ENCODE measurements at regions not wholly inside any gene's neighbourhood (a gene's known extent, or its start where the extent isn't known, plus 50 kb on each side); places are given as distances from the start of the nearest gene placed in this dataset.

GRCh38 chr5:96090215-96090614 is 128.6 kb upstream of the ELL2 start:
- peak in 1 of 6 donors; percentile 70 for DNase-seq (ENCODE audit: low read depth in 4 of 6, low spot score in 6 of 6)
- H3K36me3 ChIP-seq (ENCODE audit: control insufficient read depth, insufficient read depth, low read length), result no peaks in the 10 kb centered on the region
- no peaks in the 10 kb centered on the region for H3K9me3 ChIP-seq (ENCODE audit: control insufficient read depth, insufficient read depth, low read length)
- H3K27me3 ChIP-seq (ENCODE audit: control insufficient read depth, insufficient read depth, low read length), result no peaks in the 10 kb centered on the region
- WGBS (ENCODE audit: insufficient coverage), result no CpG with 5 or more reads among the region's 1 CpG
- H3K27ac ChIP-seq (ENCODE audit: low read depth, low read length), result no peak overlapping the region
- no peaks in the 10 kb centered on the region for H3K4me1 ChIP-seq (ENCODE audit: control insufficient read depth, insufficient read depth, low read length)
- H3K4me3 ChIP-seq (ENCODE audit: low read depth, low read length), result no peak overlapping the region

GRCh38 chr5:96088706-96089498 is 127.3 kb upstream of the ELL2 start:
- H3K27ac ChIP-seq (ENCODE audit: low read depth, low read length), result no peak overlapping the region
- H3K36me3 ChIP-seq (ENCODE audit: control insufficient read depth, insufficient read depth, low read length), result no peaks in the 10 kb centered on the region
- H3K4me3 ChIP-seq (ENCODE audit: low read depth, low read length), result no peak overlapping the region
- H3K27me3 ChIP-seq (ENCODE audit: control insufficient read depth, insufficient read depth, low read length), result peaks cover 3% of the 10 kb centered on the region
- H3K4me1 ChIP-seq (ENCODE audit: control insufficient read depth, insufficient read depth, low read length), result no peaks in the 10 kb centered on the region
- no CpG with 5 or more reads among the region's 4 CpGs for WGBS (ENCODE audit: insufficient coverage)
- H3K9me3 ChIP-seq (ENCODE audit: control insufficient read depth, insufficient read depth, low read length), result no peaks in the 10 kb centered on the region
- DNase-seq (ENCODE audit: low read depth in 4 of 6, low spot score in 6 of 6), result peak in 2 of 6 donors; percentile 47 to 75

GRCh38 chr5:96087939-96088338 is 126.3 kb upstream of the ELL2 start:
- no peak for DNase-seq (ENCODE audit: low read depth in 4 of 6, low spot score in 6 of 6)
- no peaks in the 10 kb centered on the region for H3K9me3 ChIP-seq (ENCODE audit: control insufficient read depth, insufficient read depth, low read length)
- H3K4me1 ChIP-seq (ENCODE audit: control insufficient read depth, insufficient read depth, low read length), result no peaks in the 10 kb centered on the region
- H3K27ac ChIP-seq (ENCODE audit: low read depth, low read length), result no peak overlapping the region
- H3K36me3 ChIP-seq (ENCODE audit: control insufficient read depth, insufficient read depth, low read length), result no peaks in the 10 kb centered on the region
- no peak overlapping the region for H3K4me3 ChIP-seq (ENCODE audit: low read depth, low read length)
- WGBS (ENCODE audit: insufficient coverage), result 6% methylated on average over 2 of the region's 3 CpGs
- peaks cover 3% of the 10 kb centered on the region for H3K27me3 ChIP-seq (ENCODE audit: control insufficient read depth, insufficient read depth, low read length)

DNA sequence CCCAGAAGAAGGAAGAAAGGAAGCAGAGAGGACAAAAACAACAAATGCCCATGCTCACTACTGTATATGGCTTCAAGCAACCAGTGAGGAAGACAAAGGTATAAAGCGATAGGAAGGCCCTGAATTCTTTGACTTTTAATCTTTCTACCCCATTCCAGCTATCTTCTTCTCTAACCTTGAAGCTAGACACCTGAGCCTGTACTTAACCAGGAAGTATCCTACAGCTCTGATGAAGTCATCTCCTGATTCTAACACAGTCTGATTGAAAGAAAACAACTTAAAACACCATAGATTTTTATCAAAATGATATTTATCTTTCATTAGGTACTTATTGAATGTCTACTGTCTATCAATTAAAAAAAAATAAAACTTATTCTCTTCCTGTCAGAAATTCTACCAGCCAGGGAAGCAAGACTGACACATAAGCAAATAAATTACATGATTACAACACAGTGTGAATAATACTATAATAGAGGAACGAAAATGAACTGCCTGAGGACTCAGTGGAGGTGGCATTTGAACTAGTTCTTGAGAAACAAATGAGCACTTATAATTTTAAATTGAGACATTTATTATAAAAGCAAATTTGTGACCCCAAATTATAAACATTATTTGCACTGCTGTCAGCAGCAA is 123.3 kb upstream of the ELL2 start:
- WGBS (ENCODE audit: insufficient coverage), result no CpG with 5 or more reads among the region's 2 CpGs
- Histone ChIP-seq H3K27me3 (ENCODE audit: control insufficient read depth, insufficient read depth, low read length) (peaks cover 6% of the 10 kb centered on the region), H3K27ac (ENCODE audit: low read depth, low read length) (no peak overlapping the region)

GRCh38 chr5:96083361-96083881 is 121.8 kb upstream of the ELL2 start:
- H3K36me3 ChIP-seq (ENCODE audit: control insufficient read depth, insufficient read depth, low read length), result no peaks in the 10 kb centered on the region
- no peaks in the 10 kb centered on the region for H3K4me1 ChIP-seq (ENCODE audit: control insufficient read depth, insufficient read depth, low read length)
- no peaks in the 10 kb centered on the region for H3K9me3 ChIP-seq (ENCODE audit: control insufficient read depth, insufficient read depth, low read length)
- 49% methylated on average over 2 of the region's 4 CpGs for WGBS (ENCODE audit: insufficient coverage)
- DNase-seq (ENCODE audit: low read depth in 4 of 6, low spot score in 6 of 6), result peak in 2 of 6 donors; percentile 14 to 22
- H3K27ac ChIP-seq (ENCODE audit: low read depth, low read length), result no peak overlapping the region
- peaks cover 6% of the 10 kb centered on the region for H3K27me3 ChIP-seq (ENCODE audit: control insufficient read depth, insufficient read depth, low read length)
- no peak overlapping the region for H3K4me3 ChIP-seq (ENCODE audit: low read depth, low read length)

More for the DNA sequence above, 123.3 kb upstream of the ELL2 start:
- H3K4me3 ChIP-seq (ENCODE audit: low read depth, low read length), result no peak overlapping the region
- no peaks in the 10 kb centered on the region for H3K4me1 ChIP-seq (ENCODE audit: control insufficient read depth, insufficient read depth, low read length)
- H3K9me3 ChIP-seq (ENCODE audit: control insufficient read depth, insufficient read depth, low read length), result no peaks in the 10 kb centered on the region
- peak in 1 of 6 donors; percentile 7 for DNase-seq (ENCODE audit: low read depth in 4 of 6, low spot score in 6 of 6)
- H3K36me3 ChIP-seq (ENCODE audit: control insufficient read depth, insufficient read depth, low read length), result no peaks in the 10 kb centered on the region

GRCh38 chr5:96081276-96081858 is 119.7 kb upstream of the ELL2 start:
- Histone ChIP-seq H3K27ac (ENCODE audit: low read depth, low read length) (no peak overlapping the region), H3K4me3 (ENCODE audit: low read depth, low read length) (no peak overlapping the region), H3K36me3 (ENCODE audit: control insufficient read depth, insufficient read depth, low read length) (no peaks in the 10 kb centered on the region), H3K27me3 (ENCODE audit: control insufficient read depth, insufficient read depth, low read length) (peaks cover 6% of the 10 kb centered on the region), H3K9me3 (ENCODE audit: control insufficient read depth, insufficient read depth, low read length) (no peaks in the 10 kb centered on the region), H3K4me1 (ENCODE audit: control insufficient read depth, insufficient read depth, low read length) (no peaks in the 10 kb centered on the region)
- 79% methylated on average over 2 of the region's 2 CpGs for WGBS (ENCODE audit: insufficient coverage)
- no peak for DNase-seq (ENCODE audit: low read depth in 4 of 6, low spot score in 6 of 6)

DNA sequence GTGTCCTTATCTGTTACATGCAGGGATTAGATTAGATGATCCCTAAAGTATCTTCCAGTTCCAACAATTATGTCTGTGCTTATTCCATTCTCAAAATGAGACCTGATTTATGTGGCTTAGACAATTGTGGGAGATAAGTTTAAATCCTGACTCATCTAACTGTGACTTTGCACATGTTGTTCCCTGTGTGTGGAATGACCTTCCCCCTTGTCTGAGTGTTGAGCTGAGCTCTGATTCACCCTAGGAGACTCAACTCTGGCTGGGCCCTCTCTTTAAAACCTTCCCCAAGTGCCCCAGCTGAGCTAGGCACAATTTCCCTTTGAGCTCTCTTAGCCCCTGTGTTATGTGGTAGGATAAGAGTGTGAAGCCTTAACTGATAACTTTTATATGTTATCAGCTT is 118.9 kb upstream of the ELL2 start:
- H3K27ac ChIP-seq (ENCODE audit: low read depth, low read length), result no peak overlapping the region
- no peaks in the 10 kb centered on the region for H3K36me3 ChIP-seq (ENCODE audit: control insufficient read depth, insufficient read depth, low read length)
- no peak overlapping the region for H3K4me3 ChIP-seq (ENCODE audit: low read depth, low read length)
- no peaks in the 10 kb centered on the region for H3K4me1 ChIP-seq (ENCODE audit: control insufficient read depth, insufficient read depth, low read length)
- no peak for DNase-seq (ENCODE audit: low read depth in 4 of 6, low spot score in 6 of 6)
- H3K9me3 ChIP-seq (ENCODE audit: control insufficient read depth, insufficient read depth, low read length), result no peaks in the 10 kb centered on the region
- H3K27me3 ChIP-seq (ENCODE audit: control insufficient read depth, insufficient read depth, low read length), result peaks cover 6% of the 10 kb centered on the region

DNA sequence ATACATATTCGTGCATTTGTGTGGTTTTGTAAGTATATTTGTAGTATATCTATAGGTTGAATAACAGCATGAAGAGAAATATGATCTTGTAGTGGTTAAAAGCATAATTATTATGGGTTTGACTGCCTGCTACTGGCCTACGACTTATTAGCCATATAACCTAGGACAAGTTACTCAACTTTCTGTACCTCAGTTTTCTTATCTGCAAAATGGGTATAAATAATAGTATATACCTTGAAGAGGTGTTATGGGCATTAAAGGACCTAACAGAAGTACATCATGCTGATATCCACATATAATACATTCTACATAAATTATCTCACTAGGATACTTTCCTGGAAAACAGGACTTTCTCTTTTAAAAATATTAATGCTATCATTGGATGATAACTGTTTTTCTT is 118.3 kb upstream of the ELL2 start:
- Histone ChIP-seq H3K36me3 (ENCODE audit: control insufficient read depth, insufficient read depth, low read length) (no peaks in the 10 kb centered on the region), H3K27me3 (ENCODE audit: control insufficient read depth, insufficient read depth, low read length) (peaks cover 6% of the 10 kb centered on the region), H3K27ac (ENCODE audit: low read depth, low read length) (no peak overlapping the region), H3K4me3 (ENCODE audit: low read depth, low read length) (no peak overlapping the region), H3K4me1 (ENCODE audit: control insufficient read depth, insufficient read depth, low read length) (no peaks in the 10 kb centered on the region), H3K9me3 (ENCODE audit: control insufficient read depth, insufficient read depth, low read length) (no peaks in the 10 kb centered on the region)
- WGBS (ENCODE audit: insufficient coverage), result no CpG with 5 or more reads among the region's 2 CpGs
- no peak for DNase-seq (ENCODE audit: low read depth in 4 of 6, low spot score in 6 of 6)

GRCh38 chr5:96079075-96079474 is 117.4 kb upstream of the ELL2 start:
- Histone ChIP-seq H3K9me3 (ENCODE audit: control insufficient read depth, insufficient read depth, low read length) (no peaks in the 10 kb centered on the region), H3K36me3 (ENCODE audit: control insufficient read depth, insufficient read depth, low read length) (no peaks in the 10 kb centered on the region), H3K4me3 (ENCODE audit: low read depth, low read length) (no peak overlapping the region), H3K27me3 (ENCODE audit: control insufficient read depth, insufficient read depth, low read length) (peaks cover 2% of the 10 kb centered on the region), H3K27ac (ENCODE audit: low read depth, low read length) (no peak overlapping the region), H3K4me1 (ENCODE audit: control insufficient read depth, insufficient read depth, low read length) (no peaks in the 10 kb centered on the region)
- DNase-seq (ENCODE audit: low read depth in 4 of 6, low spot score in 6 of 6), result no peak

All from spinal cord (tissue), 9 donors.